Activated T-cell treated with anti-CD3 and anti-CD28 coated beads, Interleukin-2, amount 50 U/mL, for 1 hour (primary cell): ENCODE measurements at regions not wholly inside any gene's neighbourhood (a gene's known extent, or its start where the extent isn't known, plus 50 kb on each side); places are given as distances from the start of the nearest gene placed in this dataset.
"Not testable (repeated sequence)": the region's sequence is repeated elsewhere in the genome, so short reads cannot be mapped to it uniquely, and the experiment has no call there.

Source experiments
- DNase-seq: peaks from one replicate; pipeline ENCODE4 v3.0.0-alpha.2; 2020

GRCh38 chr5:87781976-87782375 lies 369.2 kb upstream of the CCNH start:
- DNase-seq, result no peak

GRCh38 chr5:87780831-87781760 lies 368.4 kb upstream of the CCNH start:
- DNase-seq, result peak; percentile 63

GRCh38 chr5:87778876-87779275 lies 366.1 kb upstream of the CCNH start:
- no peak for DNase-seq

GRCh38 chr5:87777877-87778276 lies 365.1 kb upstream of the CCNH start:
- DNase-seq, result no peak

- DNase-seq, result no peak
Observed at GRCh38 chr5:87776785-87777184, 364.1 kb upstream of the CCNH start.

- not testable (repeated sequence) for DNase-seq
Observed at GRCh38 chr5:87776302-87776701, 363.6 kb upstream of the CCNH start.

- no peak for DNase-seq
Observed at GRCh38 chr5:87775228-87775627, 362.5 kb upstream of the CCNH start.

GRCh38 chr5:87774804-87775203 lies 362.1 kb upstream of the CCNH start:
- no peak for DNase-seq

- no peak for DNase-seq
Observed at GRCh38 chr5:87770601-87771121, 357.9 kb upstream of the CCNH start.

- no peak for DNase-seq
Observed at GRCh38 chr5:87770016-87770570, 357.4 kb upstream of the CCNH start.

GRCh38 chr5:87769157-87769556 lies 356.4 kb upstream of the CCNH start:
- no peak for DNase-seq

- no peak for DNase-seq
Observed at GRCh38 chr5:87768190-87768589, 355.5 kb upstream of the CCNH start.

- DNase-seq, result no peak
Observed at GRCh38 chr5:87765009-87765408, 352.3 kb upstream of the CCNH start.

GRCh38 chr5:87762631-87763030 lies 349.9 kb upstream of the CCNH start:
- no peak for DNase-seq

GRCh38 chr5:87756951-87757350 lies 344.2 kb upstream of the CCNH start:
- DNase-seq, result no peak

GRCh38 chr5:87755360-87755759 lies 342.6 kb upstream of the CCNH start:
- no peak for DNase-seq

GRCh38 chr5:87754009-87754757 lies 341.5 kb upstream of the CCNH start:
- DNase-seq, result no peak

- DNase-seq, result no peak
Observed at GRCh38 chr5:87752362-87752761, 339.6 kb upstream of the CCNH start.

GRCh38 chr5:87751824-87752223 lies 339.1 kb upstream of the CCNH start:
- no peak for DNase-seq

GRCh38 chr5:87746891-87747377 lies 334.2 kb upstream of the CCNH start:
- no peak for DNase-seq

- no peak for DNase-seq
Observed at GRCh38 chr5:87746341-87746740, 333.6 kb upstream of the CCNH start.

- DNase-seq, result no peak
Observed at GRCh38 chr5:87741881-87742280, 329.2 kb upstream of the CCNH start.

- no peak for DNase-seq
Observed at GRCh38 chr5:87735923-87736322, 323.2 kb upstream of the CCNH start.
